Loucy (cell line): ENCODE measurements at regions not wholly inside any gene's neighbourhood (a gene's known extent, or its start where the extent isn't known, plus 50 kb on each side); places are given as distances from the start of the nearest gene placed in this dataset.

Experiments used
- H2AFZ ChIP-seq: fragments of 200-600 bp; sonication (generic); 2 replicates; pipeline ENCODE4 v1.6.0; 2016; ENCODE audit warnings: antibody characterized with exemption, mild to moderate bottlenecking, low read length, moderate library complexity
- H3F3A ChIP-seq: fragments of 200-600 bp; 2 replicates; pipeline ENCODE4 v1.6.0; 2016; ENCODE audit warnings: antibody characterized with exemption, low read depth, mild to moderate bottlenecking
- H3K27me3 ChIP-seq: fragments of 200-600 bp; sonication (generic); 2 replicates; pipeline ENCODE4 v1.6.1; 2014; ENCODE audit warnings: low read length, mild to moderate bottlenecking; ENCODE audit not compliant: insufficient read depth, poor library complexity, severe bottlenecking
- H3K36me3 ChIP-seq: fragments of 200-600 bp; sonication (generic); 2 replicates; pipeline ENCODE4 v1.6.1; 2016; ENCODE audit warnings: low read length; ENCODE audit not compliant: insufficient read depth
- H3K4me1 ChIP-seq: fragments of 200-600 bp; sonication (generic); 2 replicates; pipeline ENCODE4 v1.5.1; 2014; ENCODE audit warnings: low read length, mild to moderate bottlenecking; ENCODE audit not compliant: insufficient read depth, poor library complexity, severe bottlenecking
- H3K4me2 ChIP-seq: fragments of 200-600 bp; sonication (generic); 2 replicates; pipeline ENCODE4 v1.6.0; 2014; ENCODE audit warnings: antibody characterized with exemption, low read length, low read depth, mild to moderate bottlenecking; ENCODE audit not compliant: poor library complexity, severe bottlenecking
- H3K4me3 ChIP-seq: fragments of 200-600 bp; sonication (generic); 2 replicates; pipeline ENCODE4 v1.5.1; 2014; ENCODE audit warnings: low read length, mild to moderate bottlenecking, mixed read lengths; ENCODE audit not compliant: poor library complexity, severe bottlenecking
- H3K79me2 ChIP-seq: fragments of 200-600 bp; sonication (generic); 2 replicates; pipeline ENCODE4 v1.6.1; 2014; ENCODE audit warnings: low read length; ENCODE audit not compliant: insufficient read depth
- H3K9ac ChIP-seq: fragments of 200-600 bp; sonication (generic); 2 replicates; pipeline ENCODE4 v1.6.0; 2014; ENCODE audit warnings: mild to moderate bottlenecking, low read depth, low read length, moderate library complexity; ENCODE audit not compliant: poor library complexity, severe bottlenecking
- H3K9me2 ChIP-seq: fragments of 200-600 bp; sonication (generic); replicated peaks from 2 replicates; pipeline ENCODE4 v1.6.1; 2016; ENCODE audit warnings: low read depth, low read length, mixed read lengths
- H3K9me3 ChIP-seq: fragments of 200-600 bp; sonication (generic); 2 replicates; pipeline ENCODE4 v1.6.1; 2014; ENCODE audit warnings: mild to moderate bottlenecking, antibody characterized with exemption, low read length, low read depth; ENCODE audit not compliant: insufficient read depth
- H4K20me1 ChIP-seq: fragments of 200-600 bp; sonication (generic); 2 replicates; pipeline ENCODE4 v1.6.0; 2014; ENCODE audit warnings: antibody characterized with exemption, low read length, mild to moderate bottlenecking; ENCODE audit not compliant: insufficient read depth, poor library complexity, severe bottlenecking
- EZH2phosphoT487 ChIP-seq: fragments of 200-600 bp; IDR thresholded peaks from 2 replicates; pipeline ENCODE4 v1.6.1; 2018; ENCODE audit warnings: antibody characterized with exemption, mild to moderate bottlenecking, moderate library complexity, borderline replicate concordance
- TF ChIP-seq, protein P1 (sequence below): fragments of 200-600 bp; sonication (generic); conservative IDR thresholded peaks from 2 replicates; pipeline ENCODE4 v1.5.1; 2014; ENCODE audit warnings: mild to moderate bottlenecking, antibody characterized with exemption, low read length

DNA sequence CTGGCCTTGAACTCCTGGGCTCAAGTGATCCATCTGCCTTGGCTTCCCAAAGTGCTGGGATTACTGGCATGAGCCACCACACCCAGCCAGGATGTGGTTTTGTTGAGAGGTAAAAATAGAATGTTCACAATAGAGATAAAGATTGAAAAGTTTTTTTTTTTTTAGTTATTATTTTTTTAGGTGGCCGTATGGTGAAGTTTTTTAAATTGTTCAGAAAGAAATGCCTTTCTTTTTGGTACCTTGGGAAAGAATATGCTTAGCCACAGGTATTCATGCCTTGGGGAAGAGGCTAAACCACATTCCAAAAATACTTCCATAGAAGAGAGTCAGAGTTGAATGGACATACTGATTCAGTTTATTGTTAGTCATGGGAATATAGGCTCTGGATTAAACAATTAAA, 143.4 kb downstream of the C11orf91 start:
- Histone ChIP-seq H3F3A (no peaks in the 10 kb centered on the region), H3K4me3 (no peak overlapping the region), H3K9ac (no peak overlapping the region), H3K4me1 (no peaks in the 10 kb centered on the region), H4K20me1 (no peaks in the 10 kb centered on the region), H3K79me2 (no peaks in the 10 kb centered on the region), H2AFZ (no peak overlapping the region), H3K9me3 (no peaks in the 10 kb centered on the region), H3K36me3 (no peaks in the 10 kb centered on the region), H3K27me3 (no peaks in the 10 kb centered on the region), H3K9me2 (no peaks in the 10 kb centered on the region), H3K4me2 (no peak overlapping the region)
- TF ChIP-seq, protein P1, sequence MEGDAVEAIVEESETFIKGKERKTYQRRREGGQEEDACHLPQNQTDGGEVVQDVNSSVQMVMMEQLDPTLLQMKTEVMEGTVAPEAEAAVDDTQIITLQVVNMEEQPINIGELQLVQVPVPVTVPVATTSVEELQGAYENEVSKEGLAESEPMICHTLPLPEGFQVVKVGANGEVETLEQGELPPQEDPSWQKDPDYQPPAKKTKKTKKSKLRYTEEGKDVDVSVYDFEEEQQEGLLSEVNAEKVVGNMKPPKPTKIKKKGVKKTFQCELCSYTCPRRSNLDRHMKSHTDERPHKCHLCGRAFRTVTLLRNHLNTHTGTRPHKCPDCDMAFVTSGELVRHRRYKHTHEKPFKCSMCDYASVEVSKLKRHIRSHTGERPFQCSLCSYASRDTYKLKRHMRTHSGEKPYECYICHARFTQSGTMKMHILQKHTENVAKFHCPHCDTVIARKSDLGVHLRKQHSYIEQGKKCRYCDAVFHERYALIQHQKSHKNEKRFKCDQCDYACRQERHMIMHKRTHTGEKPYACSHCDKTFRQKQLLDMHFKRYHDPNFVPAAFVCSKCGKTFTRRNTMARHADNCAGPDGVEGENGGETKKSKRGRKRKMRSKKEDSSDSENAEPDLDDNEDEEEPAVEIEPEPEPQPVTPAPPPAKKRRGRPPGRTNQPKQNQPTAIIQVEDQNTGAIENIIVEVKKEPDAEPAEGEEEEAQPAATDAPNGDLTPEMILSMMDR, result no peak
- TF ChIP-seq EZH2phosphoT487, result no peak

DNA sequence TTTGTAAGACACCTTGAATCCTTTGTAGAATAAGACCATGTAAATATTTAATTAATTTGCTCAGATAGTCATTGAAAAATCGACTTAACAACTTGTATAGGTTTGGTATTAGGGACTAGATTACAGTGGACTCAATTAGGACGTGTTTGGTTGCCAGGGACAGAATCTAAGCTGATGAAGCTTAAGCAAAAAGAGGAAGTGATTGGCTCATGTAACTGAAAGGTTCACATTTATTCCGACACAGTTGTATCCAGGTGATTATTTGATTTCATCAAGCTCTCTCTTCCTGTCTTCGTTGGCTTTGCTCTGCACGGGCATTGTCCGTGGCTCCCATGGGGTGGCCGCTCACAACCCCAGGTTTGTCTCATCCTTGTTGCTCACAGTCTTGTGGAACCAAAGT, 146.4 kb downstream of the C11orf91 start:
- Histone ChIP-seq H3K27me3 (no peaks in the 10 kb centered on the region), H3K4me1 (no peaks in the 10 kb centered on the region), H3K9ac (no peak overlapping the region), H2AFZ (no peak overlapping the region), H4K20me1 (no peaks in the 10 kb centered on the region), H3K4me3 (no peak overlapping the region), H3F3A (no peaks in the 10 kb centered on the region), H3K9me3 (no peaks in the 10 kb centered on the region), H3K9me2 (no peaks in the 10 kb centered on the region), H3K36me3 (no peaks in the 10 kb centered on the region), H3K79me2 (no peaks in the 10 kb centered on the region), H3K4me2 (no peak overlapping the region)
- TF ChIP-seq, protein P1, result no peak
- TF ChIP-seq EZH2phosphoT487, result no peak

DNA sequence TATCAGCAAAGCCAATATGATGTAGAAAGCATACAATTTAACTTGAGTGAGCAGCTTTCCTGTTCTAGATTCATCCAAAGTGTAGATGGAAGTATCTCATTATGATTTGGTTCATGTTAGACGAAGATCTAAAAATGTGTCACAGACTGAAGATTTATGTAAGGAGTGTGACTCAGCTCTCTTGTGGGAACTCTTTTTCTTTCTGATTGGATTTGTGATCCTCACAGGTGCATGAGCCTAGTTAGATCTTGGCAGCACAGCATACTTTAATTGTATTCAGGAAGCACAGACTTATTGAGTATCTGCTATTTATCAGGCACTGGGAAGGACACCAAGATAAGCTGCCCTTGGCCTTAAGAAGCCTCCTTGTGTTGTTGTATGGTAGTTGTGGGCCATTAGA, 147.1 kb downstream of the C11orf91 start:
- Histone ChIP-seq H3K36me3 (no peaks in the 10 kb centered on the region), H3K79me2 (no peaks in the 10 kb centered on the region), H3K9ac (no peak overlapping the region), H3K4me3 (no peak overlapping the region), H3K9me2 (no peaks in the 10 kb centered on the region), H2AFZ (no peak overlapping the region), H3F3A (no peaks in the 10 kb centered on the region), H3K27me3 (no peaks in the 10 kb centered on the region), H3K4me2 (no peak overlapping the region), H4K20me1 (no peaks in the 10 kb centered on the region), H3K4me1 (no peaks in the 10 kb centered on the region), H3K9me3 (no peaks in the 10 kb centered on the region)
- no peak for TF ChIP-seq EZH2phosphoT487
- TF ChIP-seq, protein P1, result no peak
